Colonic mucosa (tissue), 4 donors: ENCODE measurements at regions not wholly inside any gene's neighbourhood (a gene's known extent, or its start where the extent isn't known, plus 50 kb on each side); places are given as distances from the start of the nearest gene placed in this dataset.

Source experiments
- DNase-seq: peaks from one replicate; pipeline ENCODE4 v3.0.0-alpha.2; 2020
- H3K27ac ChIP-seq: fragments of 200-600 bp; one replicate; pipeline ENCODE4 v1.8.0; 2021
- H3K27me3 ChIP-seq: fragments of 200-600 bp; one replicate; pipeline ENCODE4 v1.8.0; 2021
- H3K36me3 ChIP-seq: fragments of 200-600 bp; one replicate; pipeline ENCODE4 v1.8.0; 2021
- H3K4me1 ChIP-seq: fragments of 200-600 bp; one replicate; pipeline ENCODE4 v1.8.0; 2021; ENCODE audit warnings: mild to moderate bottlenecking
- H3K4me3 ChIP-seq: fragments of 200-600 bp; one replicate; pipeline ENCODE4 v1.8.0; 2021
- H3K9ac ChIP-seq, 2 donors: one replicate each; pipeline ENCODE4 v1.7.0; 2013; ENCODE audit warnings: control low read depth in 2 of 2, low read depth in 2 of 2, low read length in 2 of 2
- H3K9me3 ChIP-seq: fragments of 200-600 bp; one replicate; pipeline ENCODE4 v1.8.0; 2021
- CTCF ChIP-seq: fragments of 200-600 bp; IDR thresholded peaks from one replicate; pipeline ENCODE4 v1.8.0; 2022; ENCODE audit warnings: antibody characterized with exemption, mild to moderate bottlenecking
- intact Hi-C: fragments of 100-400 bp; cut with DNase I; formaldehyde crosslinking; loops from one replicate; pipeline ENCODE4 v1.14.1; 2022
- donor health status: healthy.
- donor health status: DM: no; HTN: no; CAD: no.
- donor health status: DM: no; HTN: no; CAD: no.

- intact Hi-C loops, result no loop called here
- no peaks in the 10 kb centered on the region for H3K36me3 ChIP-seq
- no peaks in the 10 kb centered on the region for H3K4me1 ChIP-seq
- no peak overlapping the region for H3K27ac ChIP-seq
- no peaks in the 10 kb centered on the region for H3K27me3 ChIP-seq
- DNase-seq, result no peak
- no peak overlapping the region for H3K9ac ChIP-seq
- H3K9me3 ChIP-seq, result no peaks in the 10 kb centered on the region
- no peak for TF ChIP-seq CTCF
- H3K4me3 ChIP-seq, result no peak overlapping the region
Observed at GRCh38 chr15:73001840-73002239, 50.4 kb upstream of the NEO1 start.

GRCh38 chr15:73000293-73000692 is 52.0 kb upstream of the NEO1 start:
- H3K4me1 ChIP-seq, result no peaks in the 10 kb centered on the region

GRCh38 chr15:72999586-72999985 is 52.7 kb upstream of the NEO1 start:
- H3K27ac ChIP-seq, result peak overlapping the region; percentile 58
- H3K4me1 ChIP-seq, result no peaks in the 10 kb centered on the region

More at GRCh38 chr15:73000293-73000692, 52.0 kb upstream of the NEO1 start:
- H3K9ac ChIP-seq, result no peak overlapping the region
- no peaks in the 10 kb centered on the region for H3K27me3 ChIP-seq
- no peak overlapping the region for H3K4me3 ChIP-seq
- no peak for DNase-seq
- no peaks in the 10 kb centered on the region for H3K9me3 ChIP-seq
- no peaks in the 10 kb centered on the region for H3K36me3 ChIP-seq
- no peak overlapping the region for H3K27ac ChIP-seq
- intact Hi-C loops, result no loop called here
- TF ChIP-seq CTCF, result no peak

GRCh38 chr15:72998681-72999466 is 53.4 kb upstream of the NEO1 start:
- Histone ChIP-seq H3K4me3 (no peak overlapping the region), H3K27ac (peak overlapping the region; percentile 58), H3K4me1 (no peaks in the 10 kb centered on the region), H3K27me3 (no peaks in the 10 kb centered on the region), H3K9ac (peak overlapping the region in 1 of 2 donors; percentile 1), H3K9me3 (no peaks in the 10 kb centered on the region), H3K36me3 (no peaks in the 10 kb centered on the region)
- intact Hi-C loops, result no loop called here
- no peak for TF ChIP-seq CTCF
- peak; percentile 74 for DNase-seq

More at GRCh38 chr15:72999586-72999985, 52.7 kb upstream of the NEO1 start:
- Histone ChIP-seq H3K36me3 (no peaks in the 10 kb centered on the region), H3K27me3 (no peaks in the 10 kb centered on the region), H3K4me3 (no peak overlapping the region), H3K9ac (peak overlapping the region in 1 of 2 donors; percentile 1), H3K9me3 (no peaks in the 10 kb centered on the region)
- TF ChIP-seq CTCF, result no peak
- no peak for DNase-seq
- intact Hi-C loops, result no loop called here

- H3K9me3 ChIP-seq, result no peaks in the 10 kb centered on the region
- intact Hi-C loops, result no loop called here
- H3K36me3 ChIP-seq, result no peaks in the 10 kb centered on the region
- no peaks in the 10 kb centered on the region for H3K27me3 ChIP-seq
- no peak overlapping the region for H3K9ac ChIP-seq
- H3K4me3 ChIP-seq, result no peak overlapping the region
- no peak overlapping the region for H3K27ac ChIP-seq
- no peaks in the 10 kb centered on the region for H3K4me1 ChIP-seq
- DNase-seq, result no peak
- no peak for TF ChIP-seq CTCF
Observed at GRCh38 chr15:72998226-72998625, 54.0 kb upstream of the NEO1 start.
